HFFc6 (cell line): ENCODE measurements at regions not wholly inside any gene's neighbourhood (a gene's known extent, or its start where the extent isn't known, plus 50 kb on each side); places are given as distances from the start of the nearest gene placed in this dataset.

Experiments used
- DNase-seq: peaks from one replicate; pipeline ENCODE4 v3.0.0-alpha.2; 2018
- H3K27ac Mint-ChIP-seq: 2 replicates; pipeline ENCODE4 v1.8.0; 2020; ENCODE audit warnings: mild to moderate bottlenecking, mixed read lengths
- H3K27me3 Mint-ChIP-seq: 2 replicates; pipeline ENCODE4 v1.8.0; 2021; ENCODE audit warnings: mild to moderate bottlenecking, moderate library complexity, mixed read lengths; ENCODE audit not compliant: insufficient read depth
- H3K36me3 Mint-ChIP-seq: 2 replicates; pipeline ENCODE4 v1.8.0; 2021; ENCODE audit warnings: low read depth, mixed read lengths
- H3K4me1 Mint-ChIP-seq: 2 replicates; pipeline ENCODE4 v1.8.0; 2020; ENCODE audit warnings: low read depth, mixed read lengths
- H3K4me3 Mint-ChIP-seq: 2 replicates; pipeline ENCODE4 v1.8.0; 2020; ENCODE audit warnings: mild to moderate bottlenecking, moderate library complexity, mixed read lengths
- H3K9me3 Mint-ChIP-seq: 2 replicates; pipeline ENCODE4 v1.8.0; 2020; ENCODE audit warnings: mild to moderate bottlenecking, mixed read lengths
- CTCF ChIP-seq: fragments of 200-600 bp; sonication (generic); IDR thresholded peaks from 2 replicates; pipeline ENCODE4 v1.5.0; 2021; ENCODE audit warnings: antibody characterized with exemption, mild to moderate bottlenecking

GRCh38 chr1:164926107-164926506 lies 367.1 kb downstream of the PBX1 start:
- H3K27ac Mint-ChIP-seq: no peak overlapping the region
- peaks cover 13% of the 10 kb centered on the region for H3K27me3 Mint-ChIP-seq
- no peak overlapping the region for H3K4me3 Mint-ChIP-seq
- no peaks in the 10 kb centered on the region for H3K36me3 Mint-ChIP-seq
- DNase-seq: no peak
- no peak for TF ChIP-seq CTCF
- H3K4me1 Mint-ChIP-seq: no peaks in the 10 kb centered on the region
- no peaks in the 10 kb centered on the region for H3K9me3 Mint-ChIP-seq

- Mint-ChIP-seq H3K27ac (no peak overlapping the region), H3K36me3 (no peaks in the 10 kb centered on the region), H3K4me3 (no peak overlapping the region), H3K4me1 (no peaks in the 10 kb centered on the region), H3K9me3 (no peaks in the 10 kb centered on the region), H3K27me3 (peaks cover 21% of the 10 kb centered on the region)
- DNase-seq: no peak
- TF ChIP-seq CTCF: no peak
Observed at GRCh38 chr1:164922585-164922984, 363.6 kb downstream of the PBX1 start.

GRCh38 chr1:164921493-164921892 lies 362.5 kb downstream of the PBX1 start:
- no peaks in the 10 kb centered on the region for H3K36me3 Mint-ChIP-seq
- no peak for TF ChIP-seq CTCF

GRCh38 chr1:164918140-164918539 lies 359.2 kb downstream of the PBX1 start:
- H3K36me3 Mint-ChIP-seq: no peaks in the 10 kb centered on the region
- H3K27me3 Mint-ChIP-seq: peaks cover 22% of the 10 kb centered on the region
- H3K27ac Mint-ChIP-seq: no peak overlapping the region
- no peak for TF ChIP-seq CTCF
- no peaks in the 10 kb centered on the region for H3K4me1 Mint-ChIP-seq
- H3K9me3 Mint-ChIP-seq: no peaks in the 10 kb centered on the region
- no peak for DNase-seq
- no peak overlapping the region for H3K4me3 Mint-ChIP-seq

More at GRCh38 chr1:164921493-164921892, 362.5 kb downstream of the PBX1 start:
- Mint-ChIP-seq H3K27me3 (peaks cover 24% of the 10 kb centered on the region), H3K27ac (no peak overlapping the region), H3K4me3 (no peak overlapping the region), H3K4me1 (no peaks in the 10 kb centered on the region), H3K9me3 (no peaks in the 10 kb centered on the region)
- no peak for DNase-seq

- H3K36me3 Mint-ChIP-seq: no peaks in the 10 kb centered on the region
- no peak overlapping the region for H3K4me3 Mint-ChIP-seq
- H3K4me1 Mint-ChIP-seq: no peaks in the 10 kb centered on the region
- peak; percentile 47 for DNase-seq
- peak; percentile 48; the same call in 1 of the 2 replicates for TF ChIP-seq CTCF
- no peaks in the 10 kb centered on the region for H3K9me3 Mint-ChIP-seq
- H3K27me3 Mint-ChIP-seq: peaks cover 14% of the 10 kb centered on the region
- H3K27ac Mint-ChIP-seq: no peak overlapping the region
Observed at GRCh38 chr1:164914208-164914607, 355.2 kb downstream of the PBX1 start.

GRCh38 chr1:164912290-164912689 lies 353.3 kb downstream of the PBX1 start:
- TF ChIP-seq CTCF: no peak
- H3K4me3 Mint-ChIP-seq: no peak overlapping the region
- H3K27me3 Mint-ChIP-seq: peaks cover 11% of the 10 kb centered on the region
- no peaks in the 10 kb centered on the region for H3K9me3 Mint-ChIP-seq
- no peak for DNase-seq
- no peaks in the 10 kb centered on the region for H3K4me1 Mint-ChIP-seq
- no peaks in the 10 kb centered on the region for H3K36me3 Mint-ChIP-seq
- H3K27ac Mint-ChIP-seq: no peak overlapping the region
